Neuronal stem cell (in vitro differentiated cells): ENCODE measurements at regions not wholly inside any gene's neighbourhood (a gene's known extent, or its start where the extent isn't known, plus 50 kb on each side); places are given as distances from the start of the nearest gene placed in this dataset.
A peak's percentile ranks its signal among the peaks of the same experiment; 100 is the strongest.

ENCODE experiments used
- DNase-seq: peaks from one replicate; pipeline ENCODE4 v3.0.0-alpha.2; 2013; ENCODE audit warnings: low spot score
- H2AFZ ChIP-seq: one replicate; pipeline ENCODE4 v1.6.1; 2013; ENCODE audit warnings: mild to moderate bottlenecking, low read length, inconsistent platforms
- H2AK5ac ChIP-seq: 2 replicates; pipeline ENCODE4 v1.6.1; 2013; ENCODE audit warnings: low read depth, mild to moderate bottlenecking, inconsistent platforms, low read length, moderate library complexity, mixed read lengths
- H2BK120ac ChIP-seq: 2 replicates; pipeline ENCODE4 v1.6.1; 2013; ENCODE audit warnings: low read depth, mild to moderate bottlenecking, inconsistent platforms, low read length, moderate library complexity, mixed read lengths
- H2BK12ac ChIP-seq: one replicate; pipeline ENCODE4 v1.6.1; 2013; ENCODE audit warnings: low read length, inconsistent platforms
- H2BK15ac ChIP-seq: 2 replicates; pipeline ENCODE4 v1.6.1; 2013; ENCODE audit warnings: mild to moderate bottlenecking, low read length, inconsistent platforms, mixed read lengths
- H2BK5ac ChIP-seq: one replicate; pipeline ENCODE4 v1.6.1; 2013; ENCODE audit warnings: inconsistent platforms, mild to moderate bottlenecking, low read length, moderate library complexity
- H3K14ac ChIP-seq: one replicate; pipeline ENCODE4 v1.6.1; 2013; ENCODE audit warnings: low read length, inconsistent platforms
- H3K18ac ChIP-seq: 2 replicates; pipeline ENCODE4 v1.6.1; 2013; ENCODE audit warnings: low read length, inconsistent platforms
- H3K23ac ChIP-seq: 2 replicates; pipeline ENCODE4 v1.6.1; 2013; ENCODE audit warnings: low read depth, mild to moderate bottlenecking, mixed read lengths, low read length, inconsistent platforms; ENCODE audit not compliant: poor library complexity
- H3K27ac ChIP-seq: replicated peaks from 3 replicates; pipeline ENCODE4 v1.5.1; 2013; ENCODE audit warnings: low read length, inconsistent platforms
- H3K27me3 ChIP-seq, 3 experiments: 2 replicates each; pipeline ENCODE4 v1.6.1; 2013; ENCODE audit warnings: low read length in 3 of 3, mild to moderate bottlenecking in 2 of 3, inconsistent platforms in 1 of 3, low read depth in 1 of 3, mixed read lengths in 1 of 3, moderate library complexity in 1 of 3; ENCODE audit not compliant: control insufficient read depth in 3 of 3, insufficient read depth in 3 of 3
- H3K36me3 ChIP-seq, 2 donors: replicated peaks in 1 of 2; 2 replicates each; pipeline ENCODE4 v1.6.1; 2013; ENCODE audit warnings: low read length in 2 of 2; ENCODE audit not compliant: control insufficient read depth in 2 of 2, insufficient read depth in 2 of 2
- H3K4ac ChIP-seq: 2 replicates; pipeline ENCODE4 v1.6.1; 2013; ENCODE audit warnings: inconsistent platforms, mild to moderate bottlenecking, low read length, moderate library complexity
- H3K4me1 ChIP-seq, 2 donors: 1 replicate in 1 of 2; 2 replicates in 1 of 2; pipeline ENCODE4 v1.6.1; 2013; ENCODE audit warnings: low read length in 2 of 2, low read depth in 1 of 2; ENCODE audit not compliant: control insufficient read depth in 2 of 2, insufficient read depth in 1 of 2
- H3K4me2 ChIP-seq: one replicate; pipeline ENCODE4 v1.6.1; 2013; ENCODE audit warnings: mild to moderate bottlenecking, low read length, inconsistent platforms; ENCODE audit not compliant: insufficient read depth, poor library complexity, severe bottlenecking
- H3K4me3 ChIP-seq, 2 donors: 2 replicates each; pipeline ENCODE4 v1.5.1; 2013; ENCODE audit warnings: low read length in 2 of 2, mild to moderate bottlenecking in 2 of 2, inconsistent platforms in 1 of 2, moderate library complexity in 1 of 2
- H3K79me1 ChIP-seq: one replicate; pipeline ENCODE4 v1.6.1; 2013; ENCODE audit warnings: low read depth, mild to moderate bottlenecking, inconsistent platforms, low read length, moderate library complexity
- H3K9ac ChIP-seq: one replicate; pipeline ENCODE4 v1.6.1; 2013; ENCODE audit warnings: mild to moderate bottlenecking, low read depth, low read length, inconsistent platforms; ENCODE audit not compliant: poor library complexity
- H3K9me3 ChIP-seq, 2 donors: replicated peaks in 1 of 2; 2 replicates each; pipeline versions ENCODE3 to v1.6.1; 2013; ENCODE audit warnings: low read length in 2 of 2, mild to moderate bottlenecking in 2 of 2, inconsistent platforms in 1 of 2, low read depth in 1 of 2, mixed read lengths in 1 of 2, moderate library complexity in 1 of 2; ENCODE audit not compliant: control insufficient read depth in 2 of 2, insufficient read depth in 1 of 2
- H4K8ac ChIP-seq: one replicate; pipeline ENCODE4 v1.6.1; 2013; ENCODE audit warnings: low read depth, mild to moderate bottlenecking, inconsistent platforms, low read length, moderate library complexity
- H4K91ac ChIP-seq: one replicate; pipeline ENCODE4 v1.6.1; 2013; ENCODE audit warnings: low read length, low read depth, mild to moderate bottlenecking, inconsistent platforms; ENCODE audit not compliant: poor library complexity
- WGBS, 2 donors: extraction: QIAGEN DNeasy Blood & Tissue Kit; methylation state at CpG; one replicate each; pipeline ENCODE4 v1.1.7; 2013; ENCODE audit warnings: missing lambda C conversion rate in 2 of 2, mixed read lengths in 1 of 2; ENCODE audit not compliant: insufficient read length in 2 of 2, insufficient replicate concordance in 1 of 2; ENCODE audit errors: extremely low coverage in 2 of 2; 5-methylcytosine and 5-hydroxymethylcytosine counted together

DNA sequence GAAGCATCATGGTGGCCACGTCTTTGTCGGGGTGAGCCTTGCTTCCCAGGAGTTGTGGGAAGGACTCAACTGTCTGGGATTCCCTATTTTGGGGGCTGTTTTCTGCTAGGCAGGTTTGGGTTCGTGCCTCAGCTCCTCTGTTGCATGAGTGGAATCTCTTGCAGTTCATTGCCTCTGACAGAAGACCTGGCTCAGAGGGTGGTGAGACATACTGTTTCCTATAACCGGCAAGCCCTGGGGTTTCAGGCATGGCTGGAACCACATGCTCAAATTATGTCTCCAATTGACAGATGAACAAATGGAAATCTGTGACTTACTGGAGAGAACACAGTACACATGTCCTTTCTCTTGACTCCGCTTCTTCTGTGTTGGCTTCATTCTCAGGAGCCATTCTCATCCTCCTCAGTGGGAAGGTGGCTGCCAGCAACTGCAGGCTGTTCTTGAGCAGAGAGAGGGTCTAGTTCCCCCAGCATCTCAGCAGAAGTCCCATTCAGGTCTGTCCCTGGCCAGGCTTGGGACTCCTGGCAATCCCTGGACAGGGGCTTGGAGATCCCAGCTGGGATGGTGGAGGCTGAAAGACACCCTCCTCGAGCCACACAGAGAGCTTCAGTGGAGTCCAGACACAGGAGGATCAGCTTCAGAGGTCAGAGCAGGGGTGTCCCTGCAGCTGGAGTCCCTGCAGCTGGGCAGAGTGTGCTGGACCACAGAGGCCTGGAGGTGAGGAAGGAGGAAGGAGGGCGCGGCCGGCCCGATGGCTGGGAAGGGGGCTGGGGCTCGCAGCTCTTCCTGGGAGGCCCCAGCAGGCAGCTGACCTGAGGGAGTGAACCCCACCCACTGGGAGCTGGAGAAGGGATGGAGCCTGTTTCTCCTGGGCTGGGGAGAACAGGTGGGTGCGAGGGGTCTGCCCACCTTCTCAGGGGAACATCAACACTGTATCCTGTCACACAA is 97.6 kb downstream of the LSM3 start:
- Histone ChIP-seq H2BK12ac (no peak overlapping the region), H3K4me1 (peaks cover 5 to 18% of the 10 kb centered on the region in 2 donors), H3K18ac (peak overlapping the region; percentile 23), H3K27ac (no peak overlapping the region), H2BK15ac (no peak overlapping the region), H3K4ac (no peak overlapping the region), H4K8ac (no peak overlapping the region), H3K27me3 (peaks cover 0 to 34% (median 0%) of the 10 kb centered on the region in 3 experiments), H2BK5ac (no peak overlapping the region), H3K9ac (no peak overlapping the region), H4K91ac (no peak overlapping the region), H2AK5ac (peak overlapping the region; percentile 13), H3K14ac (no peak overlapping the region), H3K23ac (no peak overlapping the region), H3K9me3 (no peaks in the 10 kb centered on the region), H3K36me3 (no peaks in the 10 kb centered on the region), H2AFZ (no peak overlapping the region), H3K4me2 (no peak overlapping the region), H3K4me3 (no peak overlapping the region), H2BK120ac (no peak overlapping the region), H3K79me1 (no peaks in the 10 kb centered on the region)
- WGBS, 2 donors, result no CpG with 5 or more reads among the region's 12 CpGs
- no peak for DNase-seq

DNA sequence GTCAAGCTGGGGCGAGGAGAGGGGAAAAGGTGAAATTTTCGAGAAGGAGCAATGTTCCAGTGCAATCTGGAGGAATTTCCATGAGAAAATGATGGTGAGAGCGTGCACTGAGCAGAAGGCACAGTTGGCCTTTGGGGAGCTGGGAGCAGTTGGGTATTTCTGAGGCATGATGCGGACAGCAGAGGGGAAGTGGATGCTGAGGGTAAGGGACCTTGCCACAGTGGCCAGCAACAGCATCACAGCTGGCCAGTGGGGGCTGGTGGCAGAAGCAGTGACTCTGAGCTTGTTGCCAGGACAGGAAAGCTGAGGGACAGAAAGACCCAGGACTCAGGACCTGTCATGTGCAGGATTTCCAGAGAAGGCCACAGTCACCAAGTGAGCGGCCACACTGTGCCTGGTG is 98.9 kb downstream of the LSM3 start:
- no peak overlapping the region for H3K9ac ChIP-seq

DNA sequence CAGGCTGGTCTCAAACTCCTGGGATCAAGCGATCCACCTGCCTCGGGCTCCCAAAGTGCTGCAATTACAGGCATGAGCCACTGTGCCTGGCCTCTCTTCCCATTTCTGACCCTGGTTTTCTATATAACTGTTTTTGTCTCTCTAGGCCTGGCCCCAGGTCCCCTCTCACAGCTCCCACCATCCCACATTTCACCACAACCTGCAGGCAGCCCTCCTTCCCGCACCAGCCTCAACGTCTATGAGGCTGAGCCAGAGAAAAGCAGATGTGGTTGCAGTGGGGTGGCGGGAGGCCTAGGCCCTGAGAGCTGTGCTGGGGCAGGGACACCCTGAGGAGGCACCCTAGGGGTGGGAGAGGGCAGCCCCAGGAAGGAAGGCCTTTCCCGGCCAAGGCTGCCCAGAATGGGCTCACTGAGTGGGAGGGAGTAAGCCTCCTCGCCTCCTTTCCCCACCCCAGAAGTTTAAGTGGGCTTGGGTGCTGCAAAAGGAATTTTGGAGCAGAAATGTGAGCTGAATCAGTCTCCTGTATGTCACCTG is 99.7 kb downstream of the LSM3 start:
- no peak overlapping the region for H2BK15ac ChIP-seq
- no peaks in the 10 kb centered on the region for H3K36me3 ChIP-seq
- no peak for DNase-seq
- no peak overlapping the region for H2BK120ac ChIP-seq
- no peak overlapping the region for H3K4me2 ChIP-seq
- peaks cover 5 to 17% of the 10 kb centered on the region in 2 donors for H3K4me1 ChIP-seq
- no peak overlapping the region for H3K23ac ChIP-seq
- H3K79me1 ChIP-seq, result no peaks in the 10 kb centered on the region
- no peaks in the 10 kb centered on the region for H3K9me3 ChIP-seq
- H3K27me3 ChIP-seq, result peaks cover 0 to 42% (median 0%) of the 10 kb centered on the region in 3 experiments
- H3K27ac ChIP-seq, result no peak overlapping the region
- H4K91ac ChIP-seq, result no peak overlapping the region
- WGBS, 2 donors, result no CpG with 5 or more reads among the region's 7 CpGs
- peak overlapping the region; percentile 20 for H2AK5ac ChIP-seq
- H4K8ac ChIP-seq, result no peak overlapping the region
- no peak overlapping the region for H3K14ac ChIP-seq
- H3K4me3 ChIP-seq, result no peak overlapping the region
- no peak overlapping the region for H2AFZ ChIP-seq
- no peak overlapping the region for H2BK5ac ChIP-seq
- peak overlapping the region; percentile 73 for H3K18ac ChIP-seq
- no peak overlapping the region for H3K9ac ChIP-seq
- H3K4ac ChIP-seq, result no peak overlapping the region
- H2BK12ac ChIP-seq, result peak overlapping the region; percentile 78

More for the DNA sequence above, 98.9 kb downstream of the LSM3 start:
- H3K14ac ChIP-seq, result no peak overlapping the region
- H3K18ac ChIP-seq, result no peak overlapping the region
- no peak overlapping the region for H2BK5ac ChIP-seq
- H3K4me3 ChIP-seq, result no peak overlapping the region
- H3K4ac ChIP-seq, result no peak overlapping the region
- H3K27ac ChIP-seq, result no peak overlapping the region
- no peaks in the 10 kb centered on the region for H3K36me3 ChIP-seq
- no peaks in the 10 kb centered on the region for H3K9me3 ChIP-seq
- no peak for DNase-seq
- H2BK120ac ChIP-seq, result no peak overlapping the region
- H2BK15ac ChIP-seq, result no peak overlapping the region
- peaks cover 5 to 18% of the 10 kb centered on the region in 2 donors for H3K4me1 ChIP-seq
- no peaks in the 10 kb centered on the region for H3K79me1 ChIP-seq
- H4K91ac ChIP-seq, result no peak overlapping the region
- no peak overlapping the region for H3K4me2 ChIP-seq
- no peak overlapping the region for H4K8ac ChIP-seq
- H2AFZ ChIP-seq, result no peak overlapping the region
- no CpG with 5 or more reads among the region's 5 CpGs for WGBS, 2 donors
- H2AK5ac ChIP-seq, result no peak overlapping the region
- peak overlapping the region; percentile 2 for H3K23ac ChIP-seq
- peaks cover 0 to 39% (median 0%) of the 10 kb centered on the region in 3 experiments for H3K27me3 ChIP-seq
- H2BK12ac ChIP-seq, result peak overlapping the region; percentile 30
